Upper lobe of right lung (tissue), 1 donor: ENCODE measurements at regions not wholly inside any gene's neighbourhood (a gene's known extent, or its start where the extent isn't known, plus 50 kb on each side); places are given as distances from the start of the nearest gene placed in this dataset.

ENCODE experiments used
- ATAC-seq: fragments of 200-7000 bp; cut with Tn5 transposase; one replicate; pipeline ENCODE4 v1.9.1; 2020; ENCODE audit warnings: mild to moderate bottlenecking, moderate library complexity
- DNase-seq: peaks from one replicate; pipeline ENCODE4 v3.0.0-alpha.2; 2020
- H3K27ac ChIP-seq: fragments of 200-600 bp; one replicate; pipeline ENCODE4 v1.8.0; 2022
- H3K27me3 ChIP-seq: fragments of 200-600 bp; one replicate; pipeline ENCODE4 v1.8.0; 2022; ENCODE audit warnings: mild to moderate bottlenecking
- H3K36me3 ChIP-seq: fragments of 200-600 bp; one replicate; pipeline ENCODE4 v1.8.0; 2022
- H3K4me1 ChIP-seq: fragments of 200-600 bp; one replicate; pipeline ENCODE4 v1.8.0; 2022
- H3K4me3 ChIP-seq: fragments of 200-600 bp; one replicate; pipeline ENCODE4 v1.8.0; 2022; ENCODE audit warnings: mild to moderate bottlenecking
- H3K9me3 ChIP-seq: fragments of 200-600 bp; one replicate; pipeline ENCODE4 v1.8.0; 2022
- intact Hi-C: fragments of 100-400 bp; cut with DNase I; formaldehyde crosslinking; loops from one replicate; pipeline ENCODE4 v1.11.0; 2022
- TF ChIP-seq, protein P1 (sequence below): fragments of 200-600 bp; IDR thresholded peaks from one replicate; pipeline ENCODE4 v1.8.0; 2022; ENCODE audit warnings: antibody characterized with exemption
- donor health status: DM: no; HTN: yes; CAD: no; lungs with severe emphysema.

DNA sequence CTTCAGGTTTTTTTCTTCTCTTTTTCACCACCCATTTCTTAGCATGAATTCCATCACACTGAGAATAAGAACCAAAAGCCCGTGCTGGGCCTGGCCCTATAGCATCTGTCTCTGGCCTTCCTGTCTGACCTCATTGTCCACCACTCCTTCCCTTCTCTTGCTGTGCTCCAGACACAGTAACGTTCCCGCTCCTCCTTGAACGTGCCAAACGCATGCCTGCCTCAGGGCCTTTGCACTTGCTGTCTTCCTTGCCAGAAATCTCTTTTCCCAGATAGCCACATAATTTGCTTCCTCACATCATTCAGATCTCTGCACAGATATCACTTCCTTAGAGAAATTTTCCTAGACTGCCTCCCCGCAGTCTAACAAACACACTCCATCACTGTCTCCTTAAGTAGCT, 119.6 kb upstream of the CPSF6 start:
- no peaks in the 10 kb centered on the region for H3K27me3 ChIP-seq
- no peak for ATAC-seq
- no peaks in the 10 kb centered on the region for H3K9me3 ChIP-seq
- no peak for DNase-seq
- no peak overlapping the region for H3K4me3 ChIP-seq
- intact Hi-C loops = no loop called here
- H3K4me1 ChIP-seq = peaks cover 4% of the 10 kb centered on the region
- TF ChIP-seq, protein P1, sequence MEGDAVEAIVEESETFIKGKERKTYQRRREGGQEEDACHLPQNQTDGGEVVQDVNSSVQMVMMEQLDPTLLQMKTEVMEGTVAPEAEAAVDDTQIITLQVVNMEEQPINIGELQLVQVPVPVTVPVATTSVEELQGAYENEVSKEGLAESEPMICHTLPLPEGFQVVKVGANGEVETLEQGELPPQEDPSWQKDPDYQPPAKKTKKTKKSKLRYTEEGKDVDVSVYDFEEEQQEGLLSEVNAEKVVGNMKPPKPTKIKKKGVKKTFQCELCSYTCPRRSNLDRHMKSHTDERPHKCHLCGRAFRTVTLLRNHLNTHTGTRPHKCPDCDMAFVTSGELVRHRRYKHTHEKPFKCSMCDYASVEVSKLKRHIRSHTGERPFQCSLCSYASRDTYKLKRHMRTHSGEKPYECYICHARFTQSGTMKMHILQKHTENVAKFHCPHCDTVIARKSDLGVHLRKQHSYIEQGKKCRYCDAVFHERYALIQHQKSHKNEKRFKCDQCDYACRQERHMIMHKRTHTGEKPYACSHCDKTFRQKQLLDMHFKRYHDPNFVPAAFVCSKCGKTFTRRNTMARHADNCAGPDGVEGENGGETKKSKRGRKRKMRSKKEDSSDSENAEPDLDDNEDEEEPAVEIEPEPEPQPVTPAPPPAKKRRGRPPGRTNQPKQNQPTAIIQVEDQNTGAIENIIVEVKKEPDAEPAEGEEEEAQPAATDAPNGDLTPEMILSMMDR = no peak
- no peak overlapping the region for H3K27ac ChIP-seq
- H3K36me3 ChIP-seq = no peaks in the 10 kb centered on the region

DNA sequence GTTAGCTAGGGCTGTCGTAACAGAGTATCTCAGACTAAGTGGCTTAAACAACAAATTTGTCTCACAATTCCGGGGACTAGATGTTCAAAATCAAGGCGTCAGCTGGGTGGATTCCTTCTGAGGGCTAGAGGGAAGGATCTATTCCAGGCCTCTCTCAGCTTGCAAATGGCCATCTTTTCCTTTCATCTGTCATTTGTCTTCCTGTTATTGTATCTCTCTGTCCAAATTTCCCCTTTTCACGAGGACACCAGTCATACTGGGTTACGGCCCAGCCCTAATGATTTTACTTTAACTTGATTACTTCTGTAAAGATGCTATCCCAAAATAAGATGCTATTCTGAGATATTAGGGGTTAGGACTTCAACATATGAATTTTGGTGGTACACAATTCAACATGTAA, 119.0 kb upstream of the CPSF6 start:
- H3K27ac ChIP-seq = no peak overlapping the region
- no peak overlapping the region for H3K4me3 ChIP-seq
- no peaks in the 10 kb centered on the region for H3K27me3 ChIP-seq
- no peaks in the 10 kb centered on the region for H3K36me3 ChIP-seq
- DNase-seq (no peak), ATAC-seq (no peak)
- no peaks in the 10 kb centered on the region for H3K9me3 ChIP-seq
- peaks cover 6% of the 10 kb centered on the region for H3K4me1 ChIP-seq
- intact Hi-C loops = no loop called here
- TF ChIP-seq, protein P1 = no peak

DNA sequence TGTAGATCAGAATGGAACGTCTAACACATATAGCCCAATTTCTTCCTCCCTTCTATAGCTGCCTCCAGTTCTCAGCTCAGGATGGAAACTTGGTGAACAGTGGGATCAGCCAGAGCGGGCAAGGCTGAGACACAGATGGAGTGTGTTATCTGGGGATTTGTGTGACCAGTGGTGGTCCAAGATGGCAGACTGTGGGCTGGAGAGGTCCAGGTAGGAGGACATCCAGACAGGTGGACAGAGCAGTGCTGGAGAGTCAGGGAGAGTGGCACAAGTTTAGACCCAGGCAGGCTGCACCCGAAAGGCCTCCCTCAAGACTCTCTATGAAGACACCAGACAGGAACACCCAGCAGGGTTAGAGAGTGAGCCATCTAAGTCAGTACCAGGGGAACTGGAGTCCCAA, 116.1 kb upstream of the CPSF6 start:
- intact Hi-C loops = no loop called here
- Histone ChIP-seq H3K27ac (peak overlapping the region; percentile 58), H3K27me3 (no peaks in the 10 kb centered on the region), H3K4me1 (peaks cover 6% of the 10 kb centered on the region), H3K9me3 (no peaks in the 10 kb centered on the region), H3K36me3 (no peaks in the 10 kb centered on the region), H3K4me3 (no peak overlapping the region)
- ATAC-seq (no peak), DNase-seq (no peak)
- TF ChIP-seq, protein P1 = no peak

DNA sequence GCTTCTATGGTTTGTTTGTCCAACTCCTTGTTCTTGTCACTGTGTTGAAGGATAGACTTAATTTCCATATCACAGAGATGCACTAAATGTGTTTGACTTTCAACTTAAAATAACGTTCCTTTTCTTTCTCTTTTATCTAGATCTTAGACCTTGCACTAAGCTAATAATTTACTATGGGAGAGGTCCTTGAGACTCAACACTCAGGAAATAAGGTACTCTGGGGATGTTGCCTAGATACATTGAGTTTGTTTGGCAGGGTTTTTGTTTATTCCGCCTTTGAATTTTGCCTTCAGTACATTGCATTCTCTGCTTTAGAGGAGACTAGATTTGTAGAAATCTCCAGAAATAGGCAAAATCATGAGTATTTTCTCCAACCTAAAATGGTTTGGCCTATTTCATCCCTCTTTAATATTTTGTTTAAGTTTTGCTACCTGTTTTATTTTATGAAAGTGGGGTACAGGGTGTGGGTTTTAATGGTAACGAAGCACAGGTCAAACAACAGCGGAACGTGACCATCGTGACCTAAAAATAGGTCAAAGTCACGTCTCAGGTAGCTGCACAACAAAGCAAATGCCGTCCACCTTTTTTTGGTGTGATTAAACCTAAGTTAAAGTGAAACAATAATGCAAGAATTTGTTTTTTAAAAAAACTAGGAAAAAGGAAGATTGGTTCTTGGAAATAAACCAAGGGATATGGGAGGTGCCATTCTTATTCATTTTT, 115.3 kb upstream of the CPSF6 start:
- DNase-seq = no peak
- peak; percentile 80 for ATAC-seq

DNA sequence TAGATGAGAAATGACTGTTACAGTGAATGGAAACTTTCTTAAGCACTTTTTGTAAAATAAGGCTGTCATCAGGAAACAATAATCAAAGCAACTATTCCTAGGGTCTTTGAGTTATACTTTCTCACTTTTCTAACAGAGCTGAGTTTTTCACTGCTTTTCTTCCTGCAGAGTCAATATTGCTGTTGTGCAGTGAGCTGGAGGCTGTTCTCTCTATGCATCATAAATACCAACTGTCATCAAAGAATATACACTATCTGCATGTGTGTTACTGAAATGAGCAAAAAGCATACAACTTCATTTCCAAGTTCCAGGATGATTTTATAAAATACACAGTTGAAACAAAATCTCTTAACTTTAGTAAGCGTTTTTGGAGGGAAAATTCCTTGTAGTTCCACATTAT, 110.4 kb upstream of the CPSF6 start:
- no peaks in the 10 kb centered on the region for H3K9me3 ChIP-seq
- no peak for ATAC-seq
- TF ChIP-seq, protein P1 = no peak
- DNase-seq = no peak
- H3K27me3 ChIP-seq = no peaks in the 10 kb centered on the region
- H3K4me1 ChIP-seq = peaks cover 6% of the 10 kb centered on the region
- intact Hi-C loops = no loop called here
- no peaks in the 10 kb centered on the region for H3K36me3 ChIP-seq
- H3K27ac ChIP-seq = no peak overlapping the region
- no peak overlapping the region for H3K4me3 ChIP-seq

More for the DNA sequence above, 115.3 kb upstream of the CPSF6 start:
- H3K4me3 ChIP-seq = no peak overlapping the region
- peaks cover 6% of the 10 kb centered on the region for H3K4me1 ChIP-seq
- TF ChIP-seq, protein P1 = no peak
- H3K27me3 ChIP-seq = no peaks in the 10 kb centered on the region
- H3K9me3 ChIP-seq = no peaks in the 10 kb centered on the region
- no peaks in the 10 kb centered on the region for H3K36me3 ChIP-seq
- H3K27ac ChIP-seq = peak overlapping the region; percentile 87
- intact Hi-C loops = no loop called here

DNA sequence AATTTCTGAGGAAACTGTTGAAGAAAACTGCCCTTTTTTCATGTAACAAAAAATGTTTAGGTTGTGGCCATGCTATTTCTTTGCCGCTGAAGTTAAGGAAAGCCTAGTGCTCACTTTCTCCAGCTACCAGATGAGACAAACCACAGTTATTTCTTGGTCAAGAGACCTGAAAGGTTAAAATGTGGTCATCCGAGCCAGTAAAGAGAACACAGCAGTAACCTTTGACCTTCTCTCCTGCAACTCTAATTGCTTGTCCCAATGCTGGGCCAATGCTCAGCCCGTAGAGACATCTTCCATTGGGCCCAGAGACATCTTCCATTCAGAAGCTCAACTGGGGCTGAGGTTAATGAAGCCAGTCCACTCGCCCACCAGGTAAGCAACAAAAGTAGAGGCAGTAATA, 109.8 kb upstream of the CPSF6 start:
- Histone ChIP-seq H3K4me1 (peaks cover 4% of the 10 kb centered on the region), H3K4me3 (no peak overlapping the region), H3K27ac (no peak overlapping the region), H3K27me3 (no peaks in the 10 kb centered on the region), H3K9me3 (no peaks in the 10 kb centered on the region), H3K36me3 (no peaks in the 10 kb centered on the region)
- TF ChIP-seq, protein P1 = no peak
- intact Hi-C loops = no loop called here
- no peak for DNase-seq
- no peak for ATAC-seq
